H1 (cell line): ENCODE measurements at regions not wholly inside any gene's neighbourhood (a gene's known extent, or its start where the extent isn't known, plus 50 kb on each side); places are given as distances from the start of the nearest gene placed in this dataset.

Source experiments
- EP300 ChIP-seq, 2 experiments: IDR thresholded peaks; 1 replicate in 1 of 2; 2 replicates in 1 of 2; pipeline ENCODE4 v1.6.1; 2011 to 2012; ENCODE audit warnings: low read depth in 2 of 2, low read length in 2 of 2, mild to moderate bottlenecking in 2 of 2, borderline replicate concordance in 1 of 2, inconsistent platforms in 1 of 2, moderate library complexity in 1 of 2
- NRF1 ChIP-seq: IDR thresholded peaks from 2 replicates; pipeline ENCODE4 v1.6.1; 2011; ENCODE audit warnings: mild to moderate bottlenecking, low read depth, low read length, improper control_type of control experiment
- RNF2 ChIP-seq: fragments of 200-900, 300-1000 bp; sonication (generic); IDR thresholded peaks from 2 replicates; pipeline ENCODE4 v1.7.1; 2016; ENCODE audit warnings: borderline replicate concordance, low read depth, mild to moderate bottlenecking, antibody characterized with exemption, low read length; ENCODE audit not compliant: poor library complexity, severe bottlenecking; ENCODE audit errors: missing control alignments
- TF ChIP-seq, protein P1 (sequence below), 3 experiments: IDR thresholded peaks; 1 replicate in 2 of 3; 2 replicates in 1 of 3; pipeline versions ENCODE4 v1.5.1 to v1.6.1; 2011; ENCODE audit warnings: low read length in 3 of 3, mild to moderate bottlenecking in 3 of 3, inconsistent platforms in 2 of 3, low read depth in 1 of 3, moderate library complexity in 1 of 3; ENCODE audit not compliant: insufficient read depth in 1 of 3; ENCODE audit errors: control extremely low read depth in 1 of 3

- no peak for TF ChIP-seq EP300 (IDR thresholded peaks at IDR 0.05; ENCODE audit: borderline replicate concordance in 1 of 2, low read depth in 2 of 2, low read length in 2 of 2)
- TF ChIP-seq NRF1: no peak
- TF ChIP-seq RNF2: no peak
- TF ChIP-seq, protein P1, sequence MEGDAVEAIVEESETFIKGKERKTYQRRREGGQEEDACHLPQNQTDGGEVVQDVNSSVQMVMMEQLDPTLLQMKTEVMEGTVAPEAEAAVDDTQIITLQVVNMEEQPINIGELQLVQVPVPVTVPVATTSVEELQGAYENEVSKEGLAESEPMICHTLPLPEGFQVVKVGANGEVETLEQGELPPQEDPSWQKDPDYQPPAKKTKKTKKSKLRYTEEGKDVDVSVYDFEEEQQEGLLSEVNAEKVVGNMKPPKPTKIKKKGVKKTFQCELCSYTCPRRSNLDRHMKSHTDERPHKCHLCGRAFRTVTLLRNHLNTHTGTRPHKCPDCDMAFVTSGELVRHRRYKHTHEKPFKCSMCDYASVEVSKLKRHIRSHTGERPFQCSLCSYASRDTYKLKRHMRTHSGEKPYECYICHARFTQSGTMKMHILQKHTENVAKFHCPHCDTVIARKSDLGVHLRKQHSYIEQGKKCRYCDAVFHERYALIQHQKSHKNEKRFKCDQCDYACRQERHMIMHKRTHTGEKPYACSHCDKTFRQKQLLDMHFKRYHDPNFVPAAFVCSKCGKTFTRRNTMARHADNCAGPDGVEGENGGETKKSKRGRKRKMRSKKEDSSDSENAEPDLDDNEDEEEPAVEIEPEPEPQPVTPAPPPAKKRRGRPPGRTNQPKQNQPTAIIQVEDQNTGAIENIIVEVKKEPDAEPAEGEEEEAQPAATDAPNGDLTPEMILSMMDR (IDR thresholded peaks at IDR 0.05; ENCODE audit: control extremely low read depth in 1 of 3, insufficient read depth in 1 of 3, low read depth in 1 of 3, low read length in 3 of 3): no peak
These were observed 88.8 kb downstream of the IRF8 start for GRCh38 chr16:85987750-85988078.
